ENCODE measurements at regions not wholly inside any gene's neighbourhood (a gene's known extent, or its start where the extent isn't known, plus 50 kb on each side); places are given as distances from the start of the nearest gene placed in this dataset.

DNA sequence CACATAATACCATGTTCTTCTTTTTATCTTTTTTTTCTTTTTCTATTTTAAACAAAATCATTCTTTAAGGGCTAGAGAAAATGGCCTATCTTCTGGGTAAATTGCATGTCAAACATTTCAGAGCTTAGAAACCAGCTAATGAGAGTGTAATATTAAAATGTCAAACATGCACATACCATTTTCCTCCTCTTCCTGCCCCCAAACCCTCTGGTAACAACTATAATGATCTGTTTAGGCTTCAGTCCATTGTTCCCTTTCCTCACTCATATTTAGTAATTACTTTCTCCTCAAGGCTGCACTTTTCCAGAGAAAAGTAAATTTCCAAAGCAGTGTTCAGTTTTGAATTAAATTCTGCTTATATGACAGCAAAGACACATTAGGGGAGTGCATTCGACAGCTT is 224.3 kb upstream of the ROBO2 start:
- H3K9me3 ChIP-seq (ENCODE audit: control insufficient read depth in 2 of 3, insufficient read depth in 1 of 3, low read length in 3 of 3) = no peaks in the 10 kb centered on the region
- no peak overlapping the region for H3K4me3 ChIP-seq (ENCODE audit: low read length in 3 of 3)
- H3K9ac ChIP-seq (ENCODE audit: low read length in 3 of 3) = no peak overlapping the region
- DNase-seq (no peak), FAIRE-seq (no peak)
- intact Hi-C loops (cut with DNase I) = no loop called here
- no peak for TF ChIP-seq CTCF (IDR thresholded peaks at IDR 0.05; ENCODE audit: borderline replicate concordance, extremely low read depth, insufficient read depth)
- H3K4me1 ChIP-seq (ENCODE audit: control insufficient read depth in 2 of 3, insufficient read depth in 2 of 3, low read depth in 1 of 3, low read length in 3 of 3) = no peaks in the 10 kb centered on the region
- H3K27me3 ChIP-seq (ENCODE audit: control insufficient read depth, insufficient read depth, low read length) = no peaks in the 10 kb centered on the region
- H3K27ac ChIP-seq (ENCODE audit: low read depth in 2 of 2, low read length in 2 of 2) = no peak overlapping the region
- no peaks in the 10 kb centered on the region for H3K36me3 ChIP-seq (ENCODE audit: control insufficient read depth in 2 of 3, insufficient read depth in 3 of 3, low read length in 3 of 3)

GRCh38 chr3:76820481-76820880 is 219.4 kb upstream of the ROBO2 start:
- Histone ChIP-seq H3K27me3 (ENCODE audit: control insufficient read depth, insufficient read depth, low read length) (no peaks in the 10 kb centered on the region), H3K9me3 (ENCODE audit: control insufficient read depth in 2 of 3, insufficient read depth in 1 of 3, low read length in 3 of 3) (no peaks in the 10 kb centered on the region), H3K27ac (ENCODE audit: low read depth in 2 of 2, low read length in 2 of 2) (no peak overlapping the region), H3K9ac (ENCODE audit: low read length in 3 of 3) (no peak overlapping the region), H3K4me3 (ENCODE audit: low read length in 3 of 3) (no peak overlapping the region), H3K4me1 (ENCODE audit: control insufficient read depth in 2 of 3, insufficient read depth in 2 of 3, low read depth in 1 of 3, low read length in 3 of 3) (peaks cover 0 to 3% (median 0%) of the 10 kb centered on the region in 3 donors), H3K36me3 (ENCODE audit: control insufficient read depth in 2 of 3, insufficient read depth in 3 of 3, low read length in 3 of 3) (no peaks in the 10 kb centered on the region)
- DNase-seq (no peak), FAIRE-seq (no peak)
- intact Hi-C loops (cut with DNase I) = no loop called here
- no peak for TF ChIP-seq CTCF (IDR thresholded peaks at IDR 0.05; ENCODE audit: borderline replicate concordance, extremely low read depth, insufficient read depth)

GRCh38 chr3:76824658-76825240 is 215.2 kb upstream of the ROBO2 start:
- Histone ChIP-seq H3K4me1 (ENCODE audit: control insufficient read depth in 2 of 3, insufficient read depth in 2 of 3, low read depth in 1 of 3, low read length in 3 of 3) (peaks cover 0 to 3% (median 0%) of the 10 kb centered on the region in 3 donors), H3K36me3 (ENCODE audit: control insufficient read depth in 2 of 3, insufficient read depth in 3 of 3, low read length in 3 of 3) (no peaks in the 10 kb centered on the region), H3K27ac (ENCODE audit: low read depth in 2 of 2, low read length in 2 of 2) (no peak overlapping the region), H3K27me3 (ENCODE audit: control insufficient read depth, insufficient read depth, low read length) (no peaks in the 10 kb centered on the region), H3K9me3 (ENCODE audit: control insufficient read depth in 2 of 3, insufficient read depth in 1 of 3, low read length in 3 of 3) (no peaks in the 10 kb centered on the region), H3K9ac (ENCODE audit: low read length in 3 of 3) (no peak overlapping the region), H3K4me3 (ENCODE audit: low read length in 3 of 3) (no peak overlapping the region)
- TF ChIP-seq CTCF (IDR thresholded peaks at IDR 0.05; ENCODE audit: borderline replicate concordance, extremely low read depth, insufficient read depth) = no peak
- intact Hi-C loops (cut with DNase I) = no loop called here
- FAIRE-seq (no peak), DNase-seq (peak in 4 of 5 donors; percentile 61 to 92 (median 78))

DNA sequence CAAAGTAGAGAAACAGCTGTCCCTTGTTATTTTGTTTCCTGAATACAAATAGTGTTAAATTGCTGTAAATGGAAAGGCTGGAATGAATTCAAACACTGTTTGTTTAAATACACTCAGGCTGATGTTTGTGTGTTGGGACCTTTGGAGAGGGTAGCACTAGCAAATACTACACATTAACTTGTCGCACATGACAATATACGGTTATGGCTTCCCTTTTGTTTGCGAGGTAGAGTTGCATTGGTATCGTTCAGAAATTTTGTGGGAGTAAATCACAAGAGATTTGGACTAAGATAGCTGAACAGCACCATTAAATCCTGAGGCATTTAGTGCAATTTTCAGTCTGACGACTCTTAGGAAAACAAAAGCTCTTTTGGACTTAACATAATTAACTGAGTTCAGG is 213.0 kb upstream of the ROBO2 start:
- no peaks in the 10 kb centered on the region for H3K9me3 ChIP-seq (ENCODE audit: control insufficient read depth in 2 of 3, insufficient read depth in 1 of 3, low read length in 3 of 3)
- H3K4me1 ChIP-seq (ENCODE audit: control insufficient read depth in 2 of 3, insufficient read depth in 2 of 3, low read depth in 1 of 3, low read length in 3 of 3) = peaks cover 0 to 3% (median 0%) of the 10 kb centered on the region in 3 donors
- no peak for FAIRE-seq
- no peak overlapping the region for H3K27ac ChIP-seq (ENCODE audit: low read depth in 2 of 2, low read length in 2 of 2)
- no peak for TF ChIP-seq CTCF (IDR thresholded peaks at IDR 0.05; ENCODE audit: borderline replicate concordance, extremely low read depth, insufficient read depth)
- no peak overlapping the region for H3K9ac ChIP-seq (ENCODE audit: low read length in 3 of 3)
- intact Hi-C loops (cut with DNase I) = no loop called here
- peak overlapping the region in 1 of 3 donors; percentile 17 for H3K4me3 ChIP-seq (ENCODE audit: low read length in 3 of 3)
- H3K36me3 ChIP-seq (ENCODE audit: control insufficient read depth in 2 of 3, insufficient read depth in 3 of 3, low read length in 3 of 3) = no peaks in the 10 kb centered on the region
- peak in 3 of 5 donors; percentile 32 to 93 (median 84) for DNase-seq
- H3K27me3 ChIP-seq (ENCODE audit: control insufficient read depth, insufficient read depth, low read length) = no peaks in the 10 kb centered on the region
